ENCODE measurements at regions not wholly inside any gene's neighbourhood (a gene's known extent, or its start where the extent isn't known, plus 50 kb on each side); places are given as distances from the start of the nearest gene placed in this dataset.

DNA sequence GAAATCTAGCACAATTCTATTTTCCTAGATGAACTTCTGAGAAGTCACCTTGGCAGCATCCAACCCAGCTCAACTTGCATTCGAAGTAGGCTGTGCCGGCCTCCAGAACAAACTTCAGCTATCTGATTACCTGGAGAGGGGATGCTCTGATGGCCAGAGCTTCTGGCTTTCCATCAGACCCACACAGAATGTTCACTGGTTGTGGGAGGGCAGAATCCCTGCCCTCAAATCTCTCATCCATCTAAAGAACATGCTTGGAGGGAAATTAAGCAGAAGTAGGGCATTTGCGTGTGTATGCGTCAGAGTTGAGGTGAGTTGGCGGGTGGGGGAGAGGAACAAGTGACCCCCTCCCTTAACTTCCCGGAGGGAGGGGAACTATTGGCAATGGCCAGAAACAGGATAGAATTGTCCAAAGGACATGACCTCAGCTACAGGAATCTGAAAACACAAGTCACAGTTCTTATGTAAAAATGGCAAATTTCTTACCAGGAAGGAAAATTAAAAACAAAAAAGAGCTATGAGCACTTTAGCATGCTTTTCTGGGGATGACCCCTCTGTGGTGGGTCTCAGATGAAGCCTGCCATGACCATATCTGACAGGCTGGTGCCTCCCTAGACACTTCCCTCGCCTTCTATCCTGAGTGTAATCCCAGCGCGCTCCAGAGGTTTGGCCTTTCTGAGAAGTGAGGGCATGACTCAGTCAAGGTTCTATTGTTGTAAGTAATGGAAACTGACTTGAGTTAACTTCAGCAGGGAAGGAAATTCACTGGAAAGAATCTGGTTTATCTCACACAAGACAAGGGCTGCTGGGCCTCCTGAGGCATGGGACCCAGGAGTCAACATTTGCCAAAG, 278.8 kb downstream of the RPS24 start:
- TF ChIP-seq CEBPB (IDR thresholded peaks at IDR 0.05; ENCODE audit: low read depth): no peak
- no peak for TF ChIP-seq JUND (IDR thresholded peaks at IDR 0.05)
- no peaks in the 10 kb centered on the region for H4K20me1 ChIP-seq (ENCODE audit: insufficient read depth)
- ATAC-seq (no peak), DNase-seq (ENCODE audit: low read depth, low spot score) (no peak)
- intact Hi-C loops (cut with micrococcal nuclease): no loop called here
- no peak overlapping the region for H3K9ac ChIP-seq (ENCODE audit: low read length)
- POLR2A ChIA-PET: no interaction called here
- H3K27ac ChIP-seq (ENCODE audit: low read depth, low read length): no peak overlapping the region
- no peaks in the 10 kb centered on the region for H3K79me2 ChIP-seq (ENCODE audit: insufficient read depth, low read length)
- H3K9me2 ChIP-seq (ENCODE audit: insufficient read depth): no peaks in the 10 kb centered on the region
- H3K27me3 ChIP-seq (ENCODE audit: insufficient read depth, low read length): peaks cover 21% of the 10 kb centered on the region; the same call in 1 of the 2 replicates
- BruUV-seq (replicated peaks): no TSS peak
- RAD21 ChIA-PET (ENCODE audit: low non-redundant PET in 1 of 2, low total read pairs in 2 of 2, uncharacterized antibody in 2 of 2, unreplicated experiment in 2 of 2): no interaction called here
- CTCF ChIA-PET: no interaction called here
- no peaks in the 10 kb centered on the region for H3K36me3 ChIP-seq (ENCODE audit: control insufficient read depth in 1 of 2, insufficient read depth in 2 of 2, low read length in 2 of 2)
- no peaks in the 10 kb centered on the region for H3K4me1 ChIP-seq (ENCODE audit: control insufficient read depth in 1 of 2, insufficient read depth in 2 of 2, low read length in 2 of 2)
- no peak overlapping the region for H3K4me2 ChIP-seq (ENCODE audit: low read length)
- no peaks in the 10 kb centered on the region for H3K9me3 ChIP-seq (ENCODE audit: control insufficient read depth in 1 of 2, insufficient read depth in 1 of 2, low read depth in 1 of 2, low read length in 2 of 2)
- H3K4me3 ChIP-seq (replicated peaks in 1 of 2; ENCODE audit: low read depth in 1 of 2, low read length in 2 of 2): no peak overlapping the region
- H2AFZ ChIP-seq (ENCODE audit: low read depth, low read length, poor library complexity, severe bottlenecking): no peak overlapping the region

GRCh38 chr10:78313048-78313381, 279.4 kb downstream of the RPS24 start:
- no TSS peak for BruUV-seq (replicated peaks)
- Histone ChIP-seq H3K27me3 (ENCODE audit: insufficient read depth, low read length) (peaks cover 18% of the 10 kb centered on the region; the same call in 1 of the 2 replicates), H3K9me2 (ENCODE audit: insufficient read depth) (no peaks in the 10 kb centered on the region), H3K79me2 (ENCODE audit: insufficient read depth, low read length) (no peaks in the 10 kb centered on the region), H3K27ac (ENCODE audit: low read depth, low read length) (no peak overlapping the region), H3K9me3 (ENCODE audit: control insufficient read depth in 1 of 2, insufficient read depth in 1 of 2, low read depth in 1 of 2, low read length in 2 of 2) (no peaks in the 10 kb centered on the region), H3K4me2 (ENCODE audit: low read length) (no peak overlapping the region), H3K4me3 (replicated peaks in 1 of 2; ENCODE audit: low read depth in 1 of 2, low read length in 2 of 2) (no peak overlapping the region), H3K4me1 (ENCODE audit: control insufficient read depth in 1 of 2, insufficient read depth in 2 of 2, low read length in 2 of 2) (no peaks in the 10 kb centered on the region), H2AFZ (ENCODE audit: low read depth, low read length, poor library complexity, severe bottlenecking) (no peak overlapping the region), H3K9ac (ENCODE audit: low read length) (no peak overlapping the region), H4K20me1 (ENCODE audit: insufficient read depth) (no peaks in the 10 kb centered on the region), H3K36me3 (ENCODE audit: control insufficient read depth in 1 of 2, insufficient read depth in 2 of 2, low read length in 2 of 2) (no peaks in the 10 kb centered on the region)
- TF ChIP-seq, protein P1, sequence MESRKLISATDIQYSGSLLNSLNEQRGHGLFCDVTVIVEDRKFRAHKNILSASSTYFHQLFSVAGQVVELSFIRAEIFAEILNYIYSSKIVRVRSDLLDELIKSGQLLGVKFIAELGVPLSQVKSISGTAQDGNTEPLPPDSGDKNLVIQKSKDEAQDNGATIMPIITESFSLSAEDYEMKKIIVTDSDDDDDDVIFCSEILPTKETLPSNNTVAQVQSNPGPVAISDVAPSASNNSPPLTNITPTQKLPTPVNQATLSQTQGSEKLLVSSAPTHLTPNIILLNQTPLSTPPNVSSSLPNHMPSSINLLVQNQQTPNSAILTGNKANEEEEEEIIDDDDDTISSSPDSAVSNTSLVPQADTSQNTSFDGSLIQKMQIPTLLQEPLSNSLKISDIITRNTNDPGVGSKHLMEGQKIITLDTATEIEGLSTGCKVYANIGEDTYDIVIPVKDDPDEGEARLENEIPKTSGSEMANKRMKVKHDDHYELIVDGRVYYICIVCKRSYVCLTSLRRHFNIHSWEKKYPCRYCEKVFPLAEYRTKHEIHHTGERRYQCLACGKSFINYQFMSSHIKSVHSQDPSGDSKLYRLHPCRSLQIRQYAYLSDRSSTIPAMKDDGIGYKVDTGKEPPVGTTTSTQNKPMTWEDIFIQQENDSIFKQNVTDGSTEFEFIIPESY (IDR thresholded peaks at IDR 0.05; ENCODE audit: extremely low read depth, insufficient replicate concordance, low read length): no peak
- TF ChIP-seq ATF3 (IDR thresholded peaks at IDR 0.05) (no peak), YY1 (IDR thresholded peaks at IDR 0.05; ENCODE audit: extremely low read depth, insufficient replicate concordance, low read depth, low read length) (no peak), EZH2phosphoT487 (IDR thresholded peaks at IDR 0.05; ENCODE audit: borderline replicate concordance) (no peak), MAX (IDR thresholded peaks at IDR 0.05) (no peak), ZNF274 (IDR thresholded peaks at IDR 0.05; ENCODE audit: low read depth, low read length) (no peak), POLR2A (IDR thresholded peaks at IDR 0.05; ENCODE audit: borderline replicate concordance, extremely low read depth, insufficient read depth, insufficient read length) (no peak), SIN3A (IDR thresholded peaks at IDR 0.05; ENCODE audit: low read depth) (no peak), SP1 (IDR thresholded peaks at IDR 0.05; ENCODE audit: low read depth) (no peak), CBX3 (IDR thresholded peaks at IDR 0.05; ENCODE audit: low read depth) (no peak), JUND (IDR thresholded peaks at IDR 0.05) (no peak), RAD21 (IDR thresholded peaks at IDR 0.05; ENCODE audit: low read depth) (no peak), EZH2 (IDR thresholded peaks at IDR 0.05) (no peak), SRF (IDR thresholded peaks at IDR 0.05; ENCODE audit: low read depth) (no peak)
- CTCF ChIA-PET: no interaction called here
- ATAC-seq (no peak), DNase-seq (ENCODE audit: low read depth, low spot score) (no peak)
- RAD21 ChIA-PET (ENCODE audit: low non-redundant PET in 1 of 2, low total read pairs in 2 of 2, uncharacterized antibody in 2 of 2, unreplicated experiment in 2 of 2): no interaction called here
- POLR2A ChIA-PET: no interaction called here
- intact Hi-C loops (cut with micrococcal nuclease): no loop called here

Data from HCT116 (cell line).